ENCODE measurements at regions not wholly inside any gene's neighbourhood (a gene's known extent, or its start where the extent isn't known, plus 50 kb on each side); places are given as distances from the start of the nearest gene placed in this dataset.
A peak's percentile ranks its signal among the peaks of the same experiment; 100 is the strongest.
"Not testable (repeated sequence)": the region's sequence is repeated elsewhere in the genome, so short reads cannot be mapped to it uniquely, and the experiment has no call there.

GRCh38 chr2:2647141-2647541, 316.1 kb upstream of the MYT1L start:
- Histone ChIP-seq H3K9me3 (ENCODE audit: low read depth) (no peaks in the 10 kb centered on the region), H3K4me1 (peaks cover 6% of the 10 kb centered on the region), H3F3A (ENCODE audit: low read depth) (no peaks in the 10 kb centered on the region), H3K4me3 (no peak overlapping the region), H2AFZ (replicated peaks) (no peak overlapping the region), H3K36me3 (no peaks in the 10 kb centered on the region), H3K27me3 (no peaks in the 10 kb centered on the region), H3K4me2 (peak overlapping the region; percentile 34), H3K27ac (no peak overlapping the region), H3K9ac (no peak overlapping the region), H3K79me2 (ENCODE audit: low read depth) (no peaks in the 10 kb centered on the region), H4K20me1 (ENCODE audit: low read depth) (no peaks in the 10 kb centered on the region)
- no peaks in the 10 kb centered on the region for H3K36me3 Mint-ChIP-seq
- H3K9me3 Mint-ChIP-seq, result peaks cover 11% of the 10 kb centered on the region
- H3K27me3 Mint-ChIP-seq (ENCODE audit: insufficient read depth, low read depth), result peaks cover 21% of the 10 kb centered on the region
- peaks cover 30% of the 10 kb centered on the region for H3K4me1 Mint-ChIP-seq
- TF ChIP-seq EZH2phosphoT487 (IDR thresholded peaks at IDR 0.05), result no peak
- TF ChIP-seq EZH2 (IDR thresholded peaks at IDR 0.05), result no peak
- TF ChIP-seq CTCF (IDR thresholded peaks at IDR 0.05), result no peak
- H3K27ac Mint-ChIP-seq, result no peak overlapping the region
- no peak overlapping the region for H3K4me3 Mint-ChIP-seq
- no peak for DNase-seq (ENCODE audit: low spot score)

- Histone ChIP-seq H3K27me3 (no peaks in the 10 kb centered on the region), H3K9me3 (ENCODE audit: low read depth) (no peaks in the 10 kb centered on the region), H4K20me1 (ENCODE audit: low read depth) (no peaks in the 10 kb centered on the region), H3K79me2 (ENCODE audit: low read depth) (no peaks in the 10 kb centered on the region), H3K4me3 (no peak overlapping the region), H3K4me1 (peaks cover 6% of the 10 kb centered on the region), H3K27ac (no peak overlapping the region), H3K36me3 (no peaks in the 10 kb centered on the region), H3F3A (ENCODE audit: low read depth) (no peaks in the 10 kb centered on the region), H2AFZ (replicated peaks) (no peak overlapping the region), H3K4me2 (peak overlapping the region; percentile 34), H3K9ac (no peak overlapping the region)
- Mint-ChIP-seq H3K27ac (peak overlapping the region; percentile 48), H3K4me1 (peaks cover 36% of the 10 kb centered on the region), H3K27me3 (ENCODE audit: insufficient read depth, low read depth) (peaks cover 16% of the 10 kb centered on the region), H3K36me3 (no peaks in the 10 kb centered on the region), H3K9me3 (peaks cover 11% of the 10 kb centered on the region), H3K4me3 (peak overlapping the region; percentile 9)
- DNase-seq (ENCODE audit: low spot score), result peak; percentile 41
- TF ChIP-seq EZH2phosphoT487 (IDR thresholded peaks at IDR 0.05), result no peak
- TF ChIP-seq CTCF (IDR thresholded peaks at IDR 0.05), result no peak
- no peak for TF ChIP-seq EZH2 (IDR thresholded peaks at IDR 0.05)
Measured at GRCh38 chr2:2646433-2647051, 315.5 kb upstream of the MYT1L start.

DNA sequence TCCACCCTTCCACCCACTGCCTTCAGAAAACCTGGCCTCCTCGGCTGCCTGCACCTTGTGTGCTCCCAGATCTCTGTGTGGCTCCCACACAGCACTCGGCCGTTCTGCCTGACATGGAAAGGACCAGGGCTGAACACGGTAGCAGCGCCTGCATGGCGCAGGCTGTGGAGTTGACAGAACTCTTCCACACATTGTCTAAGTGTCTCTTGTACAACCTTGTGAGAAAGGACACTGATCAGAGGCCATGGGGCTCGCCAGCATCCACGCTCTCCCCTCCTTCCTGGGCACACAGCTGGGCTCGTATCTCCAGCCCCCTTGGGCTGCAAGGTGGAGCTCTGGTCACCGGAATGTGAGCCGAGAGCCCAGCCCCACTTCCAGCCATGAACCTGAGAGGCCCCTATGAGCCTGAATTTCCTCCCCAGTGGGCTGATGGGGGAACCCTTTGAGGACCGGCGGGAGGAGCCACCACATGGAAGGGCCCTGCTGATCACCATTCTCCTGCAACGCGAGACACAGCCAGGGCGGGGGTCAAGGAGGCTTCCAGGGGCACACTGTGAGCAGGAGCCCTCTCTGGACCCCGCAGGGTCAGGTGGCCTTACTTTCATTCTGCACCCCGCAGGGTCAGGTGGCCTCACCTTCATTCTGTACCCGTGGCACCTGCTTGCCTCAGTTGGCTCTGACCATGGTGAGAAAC, 314.2 kb upstream of the MYT1L start:
- no peak overlapping the region for H2AFZ ChIP-seq (replicated peaks)
- H3K36me3 ChIP-seq, result no peaks in the 10 kb centered on the region
- no peaks in the 10 kb centered on the region for H4K20me1 ChIP-seq (ENCODE audit: low read depth)
- Mint-ChIP-seq H3K4me1 (peaks cover 47% of the 10 kb centered on the region), H3K27me3 (ENCODE audit: insufficient read depth, low read depth) (peaks cover 18% of the 10 kb centered on the region), H3K27ac (peak overlapping the region; percentile 25), H3K4me3 (peak overlapping the region; percentile 21), H3K9me3 (peaks cover 11% of the 10 kb centered on the region), H3K36me3 (no peaks in the 10 kb centered on the region)
- H3F3A ChIP-seq (ENCODE audit: low read depth), result no peaks in the 10 kb centered on the region
- no peaks in the 10 kb centered on the region for H3K27me3 ChIP-seq
- no peaks in the 10 kb centered on the region for H3K79me2 ChIP-seq (ENCODE audit: low read depth)
- TF ChIP-seq EZH2phosphoT487 (IDR thresholded peaks at IDR 0.05) (no peak), CTCF (IDR thresholded peaks at IDR 0.05) (no peak), EZH2 (IDR thresholded peaks at IDR 0.05) (no peak)
- no peaks in the 10 kb centered on the region for H3K9me3 ChIP-seq (ENCODE audit: low read depth)
- no peak overlapping the region for H3K27ac ChIP-seq
- no peak overlapping the region for H3K9ac ChIP-seq
- H3K4me3 ChIP-seq, result no peak overlapping the region
- no peak overlapping the region for H3K4me2 ChIP-seq
- DNase-seq (ENCODE audit: low spot score), result no peak
- peaks cover 6% of the 10 kb centered on the region for H3K4me1 ChIP-seq

GRCh38 chr2:2644751-2645150, 313.7 kb upstream of the MYT1L start:
- H3K27ac ChIP-seq; H3K36me3 Mint-ChIP-seq; H3K4me3 ChIP-seq; H3K9ac ChIP-seq; H3K4me3 Mint-ChIP-seq; H3K9me3 ChIP-seq (ENCODE audit: low read depth); H3F3A ChIP-seq (ENCODE audit: low read depth); H3K4me1 ChIP-seq; H3K27me3 ChIP-seq; H2AFZ ChIP-seq (replicated peaks); H4K20me1 ChIP-seq (ENCODE audit: low read depth); H3K79me2 ChIP-seq (ENCODE audit: low read depth); H3K27ac Mint-ChIP-seq; DNase-seq (ENCODE audit: low spot score); H3K4me2 ChIP-seq; H3K36me3 ChIP-seq: not testable (repeated sequence)
- Mint-ChIP-seq H3K9me3 (peaks cover 11% of the 10 kb centered on the region), H3K27me3 (ENCODE audit: insufficient read depth, low read depth) (peaks cover 20% of the 10 kb centered on the region), H3K4me1 (peaks cover 53% of the 10 kb centered on the region)
